Stomach (tissue), 4 donors: ENCODE measurements at regions not wholly inside any gene's neighbourhood (a gene's known extent, or its start where the extent isn't known, plus 50 kb on each side); places are given as distances from the start of the nearest gene placed in this dataset.

Experiments
- CTCF ChIP-seq, 7 experiments: fragments of 450-650 bp in 4 of 7; fragments of 200-600 bp in 3 of 7; sonication (generic) in 3 of 7; IDR thresholded peaks; one replicate each; pipeline ENCODE4 v1.5.1; 2016 to 2019; ENCODE audit warnings: antibody characterized with exemption in 7 of 7, control low read depth in 2 of 7, mild to moderate bottlenecking in 1 of 7
- EP300 ChIP-seq: sonication (generic); formaldehyde crosslinking; IDR thresholded peaks from one replicate; pipeline ENCODE4 v1.6.1; 2017; ENCODE audit warnings: antibody characterized with exemption
- POLR2A ChIP-seq, 4 donors: fragments of 450-650 bp; IDR thresholded peaks; one replicate each; pipeline ENCODE4 v1.6.1; 2016; ENCODE audit warnings: antibody characterized with exemption in 4 of 4, control low read depth in 2 of 4, mild to moderate bottlenecking in 1 of 4, moderate library complexity in 1 of 4
- POLR2AphosphoS5 ChIP-seq, 3 donors: sonication (generic); formaldehyde crosslinking; IDR thresholded peaks; one replicate each; pipeline ENCODE4 v1.6.1; 2016; ENCODE audit warnings: antibody characterized with exemption in 3 of 3

GRCh38 chr20:23206995-23207394 is 120.9 kb upstream of the CD93 start:
- TF ChIP-seq CTCF (IDR thresholded peaks at IDR 0.05): no peak
- TF ChIP-seq POLR2A (IDR thresholded peaks at IDR 0.05): no peak
- no peak for TF ChIP-seq EP300
- TF ChIP-seq POLR2AphosphoS5 (IDR thresholded peaks at IDR 0.05): no peak
